Right cardiac atrium (tissue), 5 donors: ENCODE measurements at regions not wholly inside any gene's neighbourhood (a gene's known extent, or its start where the extent isn't known, plus 50 kb on each side); places are given as distances from the start of the nearest gene placed in this dataset.

Experiments
- ATAC-seq, 2 donors: fragments of 200-7000 bp; cut with Tn5 transposase; one replicate each; pipeline versions ENCODE4 v1.8.0 to v1.9.1; 2020; ENCODE audit warnings: moderate library complexity in 2 of 2, mild to moderate bottlenecking in 1 of 2
- DNase-seq, 3 donors: peaks; one replicate each; pipeline ENCODE4 v3.0.0-alpha.2; 2020
- H3K27ac ChIP-seq: one replicate; pipeline ENCODE4 v1.5.1; 2013; ENCODE audit warnings: mild to moderate bottlenecking, low read length, control low read depth, moderate library complexity
- H3K27me3 ChIP-seq: one replicate; pipeline ENCODE4 v1.6.1; 2013; ENCODE audit not compliant: control insufficient read depth, insufficient read depth
- H3K4me1 ChIP-seq: one replicate; pipeline ENCODE4 v1.6.1; 2013; ENCODE audit warnings: low read length; ENCODE audit not compliant: control insufficient read depth, insufficient read depth
- H3K4me3 ChIP-seq: one replicate; pipeline ENCODE4 v1.5.1; 2013; ENCODE audit warnings: low read length, control low read depth
- H3K9me3 ChIP-seq: one replicate; pipeline ENCODE4 v1.6.1; 2013; ENCODE audit warnings: low read length; ENCODE audit not compliant: control insufficient read depth
- WGBS: extraction: QIAGEN DNeasy Blood & Tissue Kit; methylation state at CpG from one replicate; pipeline ENCODE4 v1.1.7; 2013; 5-methylcytosine and 5-hydroxymethylcytosine counted together
- intact Hi-C, 4 donors: fragments of 100-400 bp; cut with DNase I; formaldehyde crosslinking; loops; one replicate each; pipeline versions ENCODE4 v1.11.0 to v1.14.0; 2022 to 2023
- donor health status: healthy with polysubstance abuse.
- donor health status: DM: no; HTN: yes; CAD: no.
- donor health status: DM: no; HTN: no; CAD: no.
- donor health status: DM: no; HTN: yes; CAD: no; lungs with severe emphysema.
- donor health status: DM: yes; HTN: yes; CAD: no.

- Histone ChIP-seq H3K27ac (no peak overlapping the region), H3K9me3 (no peaks in the 10 kb centered on the region), H3K4me1 (no peaks in the 10 kb centered on the region), H3K27me3 (no peaks in the 10 kb centered on the region), H3K4me3 (no peak overlapping the region)
- no peak for ATAC-seq
- DNase-seq: no peak
- intact Hi-C loops: no loop called here
- WGBS: 67% methylated on average over 3 of the region's 3 CpGs
These were observed 95.9 kb upstream of the SSTR4 start for GRCh38 chr20:22939181-22939580.

GRCh38 chr20:22940350-22940749, 94.8 kb upstream of the SSTR4 start:
- intact Hi-C loops: loop anchor here in 1 of 4 donors (5.0 kb wide), 1 partner anchor 108 kb away; no protein-coding TSS in a partner anchor

GRCh38 chr20:22941550-22941949, 93.6 kb upstream of the SSTR4 start:
- WGBS: 55% methylated on average over 5 of the region's 5 CpGs
- no peak overlapping the region for H3K27ac ChIP-seq
- intact Hi-C loops: loop anchor here in 1 of 4 donors (5.0 kb wide), 1 partner anchor 109 kb away; no protein-coding TSS in a partner anchor

More at GRCh38 chr20:22940350-22940749, 94.8 kb upstream of the SSTR4 start:
- no peaks in the 10 kb centered on the region for H3K9me3 ChIP-seq
- H3K27ac ChIP-seq: no peak overlapping the region
- DNase-seq (no peak), ATAC-seq (no peak)
- no peak overlapping the region for H3K4me3 ChIP-seq
- H3K27me3 ChIP-seq: no peaks in the 10 kb centered on the region
- 79% methylated on average over 4 of the region's 4 CpGs for WGBS
- H3K4me1 ChIP-seq: no peaks in the 10 kb centered on the region

GRCh38 chr20:22942742-22943141, 92.4 kb upstream of the SSTR4 start:
- intact Hi-C loops: loop anchor here in 1 of 4 donors (5.0 kb wide), 1 partner anchor 110 kb away; no protein-coding TSS in a partner anchor
- no peaks in the 10 kb centered on the region for H3K4me1 ChIP-seq
- 92% methylated on average over 2 of the region's 2 CpGs for WGBS
- H3K27me3 ChIP-seq: no peaks in the 10 kb centered on the region
- no peak for DNase-seq
- H3K27ac ChIP-seq: no peak overlapping the region
- H3K4me3 ChIP-seq: no peak overlapping the region
- H3K9me3 ChIP-seq: no peaks in the 10 kb centered on the region
- ATAC-seq: no peak

More at GRCh38 chr20:22941550-22941949, 93.6 kb upstream of the SSTR4 start:
- Histone ChIP-seq H3K4me3 (no peak overlapping the region), H3K27me3 (no peaks in the 10 kb centered on the region), H3K9me3 (no peaks in the 10 kb centered on the region), H3K4me1 (no peaks in the 10 kb centered on the region)
- ATAC-seq: peak; percentile 40 to 66
- DNase-seq: no peak

GRCh38 chr20:22944062-22944461, 91.0 kb upstream of the SSTR4 start:
- Histone ChIP-seq H3K27me3 (no peaks in the 10 kb centered on the region), H3K4me3 (no peak overlapping the region), H3K4me1 (no peaks in the 10 kb centered on the region), H3K9me3 (no peaks in the 10 kb centered on the region), H3K27ac (no peak overlapping the region)
- DNase-seq (no peak), ATAC-seq (no peak)
- intact Hi-C loops: loop anchor here in 1 of 4 donors (5.0 kb wide), 1 partner anchor 112 kb away; no protein-coding TSS in a partner anchor
- WGBS: 54% methylated on average over 4 of the region's 4 CpGs

- intact Hi-C loops: loop anchor here in 1 of 4 donors (5.0 kb wide), 1 partner anchor 113 kb away; no protein-coding TSS in a partner anchor
- no peak for DNase-seq
- no peak overlapping the region for H3K27ac ChIP-seq
- H3K4me1 ChIP-seq: no peaks in the 10 kb centered on the region
- H3K27me3 ChIP-seq: no peaks in the 10 kb centered on the region
- WGBS: 91% methylated on average over 6 of the region's 6 CpGs
- no peak overlapping the region for H3K4me3 ChIP-seq
- ATAC-seq: no peak
- no peaks in the 10 kb centered on the region for H3K9me3 ChIP-seq
These were observed 90.2 kb upstream of the SSTR4 start for GRCh38 chr20:22944936-22945335.

GRCh38 chr20:22946596-22946995, 88.5 kb upstream of the SSTR4 start:
- 44% methylated on average over 2 of the region's 2 CpGs for WGBS
- DNase-seq (no peak), ATAC-seq (no peak)
- H3K27me3 ChIP-seq: no peaks in the 10 kb centered on the region
- no peaks in the 10 kb centered on the region for H3K4me1 ChIP-seq
- no peak overlapping the region for H3K27ac ChIP-seq
- intact Hi-C loops: no loop called here
- no peak overlapping the region for H3K4me3 ChIP-seq
- no peaks in the 10 kb centered on the region for H3K9me3 ChIP-seq

- ATAC-seq: no peak
- WGBS: 82% methylated on average over 5 of the region's 5 CpGs
- no peaks in the 10 kb centered on the region for H3K27me3 ChIP-seq
- intact Hi-C loops: loop anchor here in 1 of 4 donors (10.0 kb wide), 1 partner anchor 55 kb away; no protein-coding TSS in a partner anchor
- H3K4me3 ChIP-seq: no peak overlapping the region
- H3K4me1 ChIP-seq: no peaks in the 10 kb centered on the region
- no peak overlapping the region for H3K27ac ChIP-seq
- no peak for DNase-seq
- H3K9me3 ChIP-seq: no peaks in the 10 kb centered on the region
These were observed 85.6 kb upstream of the SSTR4 start for GRCh38 chr20:22949331-22950109.

GRCh38 chr20:22951966-22952365, 83.1 kb upstream of the SSTR4 start:
- no peak for DNase-seq
- no peak for ATAC-seq
- Histone ChIP-seq H3K27me3 (no peaks in the 10 kb centered on the region), H3K4me1 (no peaks in the 10 kb centered on the region), H3K9me3 (no peaks in the 10 kb centered on the region), H3K4me3 (no peak overlapping the region), H3K27ac (no peak overlapping the region)
- intact Hi-C loops: loop anchor here in 1 of 4 donors (10.0 kb wide), 1 partner anchor 53 kb away; no protein-coding TSS in a partner anchor
- 96% methylated on average over 1 of the region's 1 CpG for WGBS

GRCh38 chr20:22954661-22955060, 80.5 kb upstream of the SSTR4 start:
- intact Hi-C loops: loop anchor here in 1 of 4 donors (10.0 kb wide), 1 partner anchor 50 kb away; no protein-coding TSS in a partner anchor
- WGBS: 96% methylated on average over 3 of the region's 3 CpGs
- Histone ChIP-seq H3K4me3 (no peak overlapping the region), H3K9me3 (no peaks in the 10 kb centered on the region), H3K4me1 (no peaks in the 10 kb centered on the region), H3K27ac (no peak overlapping the region), H3K27me3 (no peaks in the 10 kb centered on the region)
- DNase-seq (no peak), ATAC-seq (no peak)

GRCh38 chr20:22958390-22958789, 76.7 kb upstream of the SSTR4 start:
- WGBS: 88% methylated on average over 6 of the region's 6 CpGs
- Histone ChIP-seq H3K27ac (no peak overlapping the region), H3K4me3 (no peak overlapping the region), H3K4me1 (no peaks in the 10 kb centered on the region), H3K9me3 (no peaks in the 10 kb centered on the region), H3K27me3 (no peaks in the 10 kb centered on the region)
- DNase-seq (no peak), ATAC-seq (no peak)
- intact Hi-C loops: loop anchor here in 1 of 4 donors (10.0 kb wide), 1 partner anchor 46 kb away; no protein-coding TSS in a partner anchor
